Spleen (tissue), 11 donors: ENCODE measurements at regions not wholly inside any gene's neighbourhood (a gene's known extent, or its start where the extent isn't known, plus 50 kb on each side); places are given as distances from the start of the nearest gene placed in this dataset.
"Not testable (repeated sequence)": the region's sequence is repeated elsewhere in the genome, so short reads cannot be mapped to it uniquely, and the experiment has no call there.

Experiments
- DNase-seq: peaks from one replicate; pipeline ENCODE4 v3.0.0-alpha.2; 2020
- H3K27ac ChIP-seq, 8 donors: fragments of 200-600 bp; sonication (generic) in 7 of 8; 1 replicate in 4 of 8; 2 replicates in 4 of 8; pipeline versions ENCODE4 v1.5.0 to v1.8.0; 2016 to 2021; ENCODE audit warnings: inconsistent platforms in 4 of 8, mild to moderate bottlenecking in 4 of 8, moderate library complexity in 1 of 8
- H3K27me3 ChIP-seq, 7 donors: fragments of 200-600 bp; sonication (generic) in 6 of 7; replicated peaks in 1 of 7; 1 replicate in 4 of 7; 2 replicates in 3 of 7; pipeline versions ENCODE4 v1.5.0 to v1.8.0; 2016 to 2021; ENCODE audit warnings: inconsistent platforms in 3 of 7, mild to moderate bottlenecking in 1 of 7
- H3K36me3 ChIP-seq, 6 donors: fragments of 200-600 bp; sonication (generic) in 5 of 6; 1 replicate in 4 of 6; 2 replicates in 2 of 6; pipeline versions ENCODE4 v1.5.0 to v1.8.0; 2016 to 2021; ENCODE audit warnings: inconsistent platforms in 2 of 6
- H3K4me1 ChIP-seq, 6 donors: fragments of 200-600 bp; sonication (generic) in 5 of 6; 1 replicate in 3 of 6; 2 replicates in 3 of 6; pipeline versions ENCODE4 v1.5.0 to v1.8.0; 2016 to 2021; ENCODE audit warnings: inconsistent platforms in 3 of 6
- H3K4me3 ChIP-seq, 8 donors: fragments of 200-600 bp; sonication (generic) in 7 of 8; 1 replicate in 4 of 8; 2 replicates in 4 of 8; pipeline versions ENCODE4 v1.5.0 to v1.8.0; 2016 to 2021; ENCODE audit warnings: inconsistent platforms in 4 of 8, mild to moderate bottlenecking in 4 of 8, moderate library complexity in 2 of 8
- H3K9me3 ChIP-seq, 8 donors: fragments of 200-600 bp; sonication (generic) in 7 of 8; 1 replicate in 4 of 8; 2 replicates in 4 of 8; pipeline versions ENCODE4 v1.5.0 to v1.8.0; 2016 to 2021; ENCODE audit warnings: inconsistent platforms in 4 of 8
- POLR2AphosphoS5 ChIP-seq, 3 donors: sonication (generic); formaldehyde crosslinking; IDR thresholded peaks; one replicate each; pipeline ENCODE4 v1.5.1; 2017; ENCODE audit warnings: antibody characterized with exemption in 3 of 3
- WGBS, 5 donors: extraction: QIAGEN DNeasy Blood & Tissue Kit in 3 of 5; methylation state at CpG; one replicate each; pipeline versions ENCODE4 v1.1.5 to v1.1.7; 2013 to 2018; 5-methylcytosine and 5-hydroxymethylcytosine counted together
- intact Hi-C: fragments of 100-400 bp; cut with DNase I; formaldehyde crosslinking; loops from one replicate; pipeline ENCODE4 v1.15.0; 2023; ENCODE audit warnings: low total_unique reads
- donor health status: healthy with polysubstance abuse.
- donor health status: DM: no; HTN: no; CAD: no; lungs with moderate emphysema.
- donor health status: DM: no; HTN: no; CAD: no.
- donor health status: Bipolar disorder and iron deficiency.
- donor health status: healthy.
- donor health status: DM: no; HTN: no; CAD: no.
- donor health status: DM: yes; HTN: yes; CAD: no.

GRCh38 chr1:143424491-143425032 lies 547.2 kb downstream of the FAM72C start:
- 8 to 14% (median 10%) methylated on average over 14 to 22 of the region's 35 CpGs; no CpG with 5 or more reads in 1 of the 5 donors for WGBS, 5 donors

GRCh38 chr1:143423832-143424231 lies 548.0 kb downstream of the FAM72C start:
- peak overlapping the region in 1 of 8 donors; percentile 35 for H3K4me3 ChIP-seq
- H3K27me3 ChIP-seq, DNase-seq, H3K36me3 ChIP-seq, H3K4me1 ChIP-seq, intact Hi-C loops, H3K27ac ChIP-seq, H3K9me3 ChIP-seq: not testable (repeated sequence)
- 80 to 100% methylated on average over 2 to 3 of the region's 12 CpGs; no CpG with 5 or more reads in 3 of the 5 donors for WGBS, 5 donors

More at GRCh38 chr1:143424491-143425032, 547.2 kb downstream of the FAM72C start:
- H3K27ac ChIP-seq, intact Hi-C loops, H3K27me3 ChIP-seq, H3K36me3 ChIP-seq, H3K4me1 ChIP-seq, H3K9me3 ChIP-seq: not testable (repeated sequence)
- TF ChIP-seq POLR2AphosphoS5 (IDR thresholded peaks at IDR 0.05), result peak in 1 of 3 donors; percentile 21
- H3K4me3 ChIP-seq, result peak overlapping the region in 1 of 8 donors; percentile 48
- peak; percentile 65 for DNase-seq

GRCh38 chr1:143421290-143421689 lies 550.5 kb downstream of the FAM72C start:
- no CpG with 5 or more reads among the region's 9 CpGs for whole genome bisulfite sequencing, 5 donors
- DNase-seq, intact Hi-C loops: not testable (repeated sequence)

More at GRCh38 chr1:143421290-143421689, 550.5 kb downstream of the FAM72C start:
- H3K27ac ChIP-seq, H3K27me3 ChIP-seq, H3K36me3 ChIP-seq, H3K4me3 ChIP-seq, H3K4me1 ChIP-seq, H3K9me3 ChIP-seq: not testable (repeated sequence)
